GM21576 (cell line): ENCODE measurements at regions not wholly inside any gene's neighbourhood (a gene's known extent, or its start where the extent isn't known, plus 50 kb on each side); places are given as distances from the start of the nearest gene placed in this dataset.
A peak's percentile ranks its signal among the peaks of the same experiment; 100 is the strongest.

Experiments
- ATAC-seq: cut with Tn5 transposase; IDR thresholded peaks from one replicate; pipeline ENCODE4 v1.9.1; 2021; ENCODE audit warnings: mild to moderate bottlenecking, moderate library complexity; ENCODE audit not compliant: unreplicated experiment

DNA sequence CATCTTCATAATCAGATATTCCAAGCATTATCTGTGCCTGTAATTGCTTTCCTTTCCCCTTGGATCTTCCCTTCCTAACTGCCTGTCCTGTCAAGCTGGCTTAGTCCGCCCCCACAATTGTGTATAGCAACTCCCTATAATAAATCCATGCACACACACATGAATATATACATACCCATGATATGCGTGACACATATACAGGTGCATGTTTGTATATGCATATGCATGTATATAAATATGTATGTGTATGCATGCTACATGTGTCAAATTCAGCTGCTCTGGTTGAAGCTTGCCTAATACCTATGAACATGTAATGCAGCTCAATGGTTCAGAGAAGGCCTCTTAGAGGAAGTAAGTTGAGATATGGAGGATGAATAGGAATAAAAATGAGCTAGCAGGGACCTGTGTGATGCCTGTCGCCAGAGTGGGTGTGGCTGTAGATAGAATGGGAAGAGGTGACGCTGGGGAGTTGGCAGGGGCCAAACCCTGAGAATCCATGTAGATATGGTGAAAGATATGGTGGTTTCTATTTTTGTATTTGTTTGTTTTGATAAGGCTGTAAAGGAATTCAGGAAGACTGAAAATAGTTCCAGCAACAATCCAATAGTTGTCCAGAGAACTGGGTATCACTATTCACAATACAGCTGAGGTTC, 595.0 kb upstream of the BOD1L1 start:
- no peak for ATAC-seq

DNA sequence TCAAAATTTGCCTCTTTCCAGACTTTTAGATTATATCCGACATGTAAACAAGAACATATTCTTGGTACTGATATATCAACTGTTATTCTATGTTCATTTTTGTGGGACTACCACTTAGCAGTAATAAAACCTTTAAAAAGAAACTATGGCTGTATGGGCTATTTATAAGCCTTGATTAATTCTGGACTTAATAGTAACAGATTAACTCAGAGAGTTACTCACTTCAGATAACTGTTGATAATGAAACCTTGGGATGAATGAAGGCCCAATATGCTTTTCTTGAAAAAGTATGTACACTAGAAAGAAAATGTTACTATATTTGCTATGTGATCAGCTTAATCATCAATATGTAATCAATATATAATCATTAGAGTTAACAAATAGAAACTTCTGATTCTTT, 595.9 kb upstream of the BOD1L1 start:
- no peak for ATAC-seq

DNA sequence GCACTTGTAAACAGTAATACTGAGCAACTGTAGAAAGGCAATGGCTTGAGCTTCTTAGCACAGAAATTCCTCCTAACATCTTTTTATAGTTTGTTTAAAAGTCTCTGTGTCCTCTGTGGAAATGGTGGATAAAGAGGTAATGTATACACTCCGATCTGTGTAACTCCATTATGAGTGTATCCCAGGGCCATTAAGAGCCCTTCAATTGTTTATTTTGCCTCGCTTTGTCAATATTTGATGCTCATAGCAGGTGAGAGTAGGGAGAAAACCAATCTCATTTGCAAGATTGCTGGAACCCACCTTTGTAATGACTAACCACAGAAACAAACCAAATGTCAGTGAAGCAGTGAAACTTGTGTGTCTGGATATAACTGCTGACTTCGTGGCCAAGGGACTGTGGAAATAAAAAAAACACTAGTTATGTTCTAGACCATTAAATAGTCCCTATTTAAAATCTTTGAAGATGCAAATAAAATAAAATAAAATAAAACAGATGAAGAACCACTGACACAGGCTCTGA, 598.2 kb upstream of the BOD1L1 start:
- no peak for ATAC-seq

DNA sequence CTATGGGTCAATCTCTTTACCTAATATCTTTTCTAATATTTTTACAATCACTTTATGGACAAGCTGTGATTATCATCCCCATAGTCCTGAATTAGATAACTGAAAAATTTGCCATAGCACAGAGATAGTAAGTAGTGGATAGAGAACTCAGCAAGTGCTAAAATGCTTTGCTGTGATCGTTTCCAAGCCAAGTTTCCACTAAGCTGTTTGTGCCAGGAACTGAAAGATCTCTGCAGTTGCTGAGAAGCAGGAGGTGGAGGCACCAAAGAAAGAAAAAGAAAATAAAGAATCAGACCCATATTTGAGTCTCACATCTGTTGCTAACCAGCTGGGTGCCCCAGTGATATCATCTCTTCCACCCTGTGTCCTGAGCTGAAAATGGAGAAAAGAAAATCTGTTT, 605.6 kb upstream of the BOD1L1 start:
- ATAC-seq, result no peak

DNA sequence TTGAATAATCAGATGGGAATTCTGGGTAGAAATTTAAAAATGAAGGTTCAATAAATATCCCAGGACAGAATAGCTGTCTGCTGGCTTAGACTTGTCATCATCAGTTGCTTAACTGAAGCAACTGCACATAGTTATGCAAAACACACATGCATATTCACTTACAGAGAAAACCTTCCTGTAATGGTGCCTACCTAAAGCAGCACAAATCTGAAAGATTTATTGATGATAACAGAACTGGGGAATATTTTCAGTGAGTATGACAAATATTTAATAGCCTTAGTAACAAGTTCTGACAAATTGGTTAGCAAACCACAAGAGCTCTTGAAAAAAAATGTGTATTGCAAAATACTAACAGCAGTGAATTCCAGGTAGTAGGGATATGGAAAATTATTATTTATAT, 606.8 kb upstream of the BOD1L1 start:
- ATAC-seq, result no peak

DNA sequence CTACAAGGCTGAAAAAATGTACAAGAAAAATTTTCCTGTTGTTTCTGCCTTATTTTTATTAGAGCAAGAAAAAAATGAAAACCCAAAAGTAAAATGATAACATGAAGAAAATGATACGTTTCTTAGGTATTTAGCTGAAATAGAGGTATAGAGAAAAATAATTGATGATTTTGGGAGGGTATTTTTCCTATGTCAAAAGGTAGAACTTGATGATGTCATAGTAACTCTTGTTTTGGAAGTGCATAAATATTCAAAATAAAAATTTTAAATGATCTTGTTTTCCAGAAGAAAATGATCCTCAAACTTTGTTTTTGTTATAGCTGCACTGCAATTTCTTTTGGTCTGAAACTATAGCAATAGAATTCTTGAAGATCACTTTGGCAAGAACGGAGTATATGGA, 608.8 kb upstream of the BOD1L1 start:
- no peak for ATAC-seq

DNA sequence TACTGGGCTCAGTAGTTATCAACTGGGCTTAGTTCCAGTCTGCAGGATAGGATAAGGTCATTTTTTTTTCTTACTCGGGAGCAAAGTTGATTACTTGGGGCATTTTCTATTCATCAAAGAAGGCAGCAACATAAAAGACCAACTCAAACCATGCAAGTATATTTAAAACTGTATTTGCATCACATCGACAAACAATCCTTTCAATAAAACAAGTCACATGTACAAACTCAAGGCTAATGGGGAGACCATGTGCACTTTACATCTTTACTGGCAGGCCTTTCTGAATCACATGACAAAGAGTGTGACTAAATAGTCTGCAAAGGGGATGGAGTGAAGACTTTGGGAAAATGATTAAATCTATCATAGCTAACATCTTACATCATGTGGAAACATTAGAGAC, 610.4 kb upstream of the BOD1L1 start:
- ATAC-seq, result no peak

DNA sequence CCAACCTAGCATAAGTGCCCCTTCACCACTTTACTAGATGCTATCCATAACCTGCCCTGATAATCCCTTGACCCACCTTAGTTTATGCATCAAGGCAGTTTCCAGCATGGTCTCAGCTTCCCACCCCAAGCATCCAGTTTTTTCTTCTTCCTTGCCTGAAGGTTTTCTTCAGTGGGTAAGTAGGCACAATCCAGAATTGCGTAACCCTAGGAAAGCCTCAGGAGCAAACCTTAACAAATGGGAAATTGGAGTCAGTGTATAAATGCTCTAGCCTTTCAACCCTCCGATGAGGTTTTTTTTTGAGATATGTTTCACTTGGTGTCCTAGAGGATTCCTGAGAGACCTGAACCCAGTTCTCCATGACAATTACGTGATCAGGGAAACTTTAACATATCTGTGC, 614.0 kb upstream of the BOD1L1 start:
- no peak for ATAC-seq

DNA sequence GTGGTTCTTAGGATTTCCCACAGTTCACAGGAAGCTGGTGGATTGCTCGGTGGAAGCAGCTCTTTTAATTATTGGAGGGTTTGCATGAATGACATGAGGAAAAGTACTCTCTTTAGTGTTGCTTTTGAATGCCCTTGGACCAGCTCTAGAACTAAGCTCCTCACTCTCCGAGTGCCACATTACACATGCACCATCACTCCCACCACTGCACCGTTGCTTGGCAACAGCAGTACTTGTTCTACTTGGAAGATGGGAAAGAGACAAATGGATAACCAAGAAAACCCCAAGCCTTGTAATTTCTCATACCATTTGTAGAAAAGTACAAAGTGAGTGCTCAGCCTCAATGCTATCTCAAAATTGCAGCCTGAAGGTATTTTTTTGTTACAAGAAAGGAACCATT, 620.2 kb upstream of the BOD1L1 start:
- no peak for ATAC-seq

DNA sequence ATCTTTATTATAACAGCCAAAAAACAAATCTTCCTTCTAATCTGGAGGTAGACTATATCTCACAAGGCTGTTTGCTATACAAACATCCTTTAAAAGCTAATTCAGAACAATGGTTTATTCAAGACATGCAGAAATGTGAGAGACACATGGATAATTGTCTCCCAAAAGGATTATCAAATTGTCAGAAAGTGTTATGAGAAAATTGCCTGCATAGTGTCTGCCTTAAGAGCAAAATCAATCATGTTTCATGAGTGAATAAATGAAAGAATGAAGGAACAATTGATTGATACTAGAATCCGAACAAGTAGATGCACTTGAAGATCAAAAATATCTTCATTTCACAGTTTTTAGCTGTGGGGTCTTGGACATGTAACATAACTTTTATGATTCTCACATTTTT, 621.7 kb upstream of the BOD1L1 start:
- no peak for ATAC-seq

DNA sequence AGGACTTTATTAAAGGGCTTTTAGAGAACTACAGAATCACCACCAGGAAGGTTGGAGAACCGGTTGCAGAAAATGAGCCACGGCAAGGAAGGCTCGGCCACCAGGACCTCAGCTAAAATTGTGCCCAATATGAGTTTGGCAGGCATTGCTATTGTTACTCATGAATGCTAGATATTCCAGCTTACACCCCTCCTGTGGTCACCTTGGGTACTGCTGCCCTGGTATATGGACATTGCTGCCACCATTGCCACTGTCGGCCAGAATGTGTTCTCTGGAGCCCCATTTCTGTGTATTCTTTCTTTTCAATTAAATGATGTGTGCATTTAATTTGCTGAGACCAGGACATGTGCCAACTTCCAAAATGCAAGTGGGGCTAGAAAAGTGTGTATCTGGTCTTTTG, 626.7 kb upstream of the BOD1L1 start:
- ATAC-seq, result peak; percentile 72

DNA sequence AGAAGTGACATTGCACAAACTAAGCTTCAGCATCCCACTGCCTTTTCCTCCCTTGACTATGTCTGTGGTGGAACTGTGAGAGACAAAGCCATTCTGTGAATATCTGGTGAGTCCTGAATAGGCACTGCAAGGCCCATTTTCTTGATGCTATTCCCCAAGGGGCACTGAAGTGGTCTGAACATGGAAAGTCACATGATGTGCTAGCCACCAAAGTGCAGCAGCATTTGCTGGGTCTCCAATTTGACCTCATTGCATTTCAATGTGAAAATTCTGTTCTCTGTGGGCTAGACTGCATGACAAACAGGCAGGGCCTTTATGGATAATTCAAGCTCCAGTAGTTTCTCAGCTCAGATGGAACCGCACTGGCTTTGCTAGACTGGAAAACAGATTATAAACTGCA, 627.4 kb upstream of the BOD1L1 start:
- no peak for ATAC-seq

DNA sequence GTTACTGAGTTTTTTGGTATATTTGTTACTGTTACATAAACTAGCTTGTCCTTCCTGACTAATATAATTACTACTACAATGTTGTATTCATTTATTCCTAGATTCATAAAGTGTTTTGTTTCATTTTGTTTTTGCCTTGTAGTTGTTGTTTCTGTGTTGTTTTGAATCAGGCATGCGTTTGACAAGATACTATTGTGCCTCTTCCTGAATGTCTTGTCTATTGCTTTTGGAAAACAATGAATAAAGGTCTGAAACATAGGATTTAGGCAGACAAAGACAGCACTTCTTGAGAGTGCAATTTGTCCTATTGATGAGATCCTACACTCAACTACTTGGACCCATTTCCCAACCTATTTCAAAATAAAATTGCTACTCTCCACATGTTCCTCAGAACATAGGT, 630.4 kb upstream of the BOD1L1 start:
- ATAC-seq, result no peak

DNA sequence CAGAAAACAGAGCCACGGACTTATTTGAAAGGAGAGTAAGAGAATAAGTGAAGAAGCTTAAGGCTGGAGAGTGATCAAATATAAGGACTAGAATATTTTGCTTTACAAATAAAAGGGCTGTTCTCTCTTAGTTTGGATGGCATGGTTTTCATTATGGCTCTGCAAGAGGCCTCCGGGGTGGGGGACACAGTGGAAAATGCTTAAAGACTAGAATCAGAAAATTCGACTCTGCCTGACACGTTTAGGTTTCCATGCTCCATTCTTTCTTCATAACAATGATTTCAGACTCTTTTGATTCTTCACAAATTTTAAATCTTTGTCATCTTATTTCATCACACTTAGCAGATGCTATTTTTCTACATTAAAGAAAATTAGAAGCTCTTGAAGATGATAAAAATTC, 632.4 kb upstream of the BOD1L1 start:
- ATAC-seq, result no peak

DNA sequence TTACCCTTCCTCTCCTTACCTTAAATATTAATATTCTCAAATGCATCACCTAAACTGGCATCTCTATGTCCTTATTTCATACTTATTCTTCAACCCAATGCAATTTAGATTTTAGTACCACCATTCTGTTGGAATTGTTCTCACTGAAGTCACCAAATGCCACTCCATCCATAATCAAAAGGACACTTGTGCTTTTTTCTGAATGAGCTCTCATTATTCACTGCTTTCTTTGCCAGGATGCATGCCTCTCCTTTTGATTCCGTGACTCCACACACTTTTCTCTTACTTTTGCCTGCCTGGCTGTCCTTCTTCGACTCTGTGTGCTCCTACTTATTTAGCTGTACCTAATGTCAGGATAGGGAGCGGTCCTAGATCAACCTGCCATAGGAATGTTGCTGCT, 633.1 kb upstream of the BOD1L1 start:
- no peak for ATAC-seq

DNA sequence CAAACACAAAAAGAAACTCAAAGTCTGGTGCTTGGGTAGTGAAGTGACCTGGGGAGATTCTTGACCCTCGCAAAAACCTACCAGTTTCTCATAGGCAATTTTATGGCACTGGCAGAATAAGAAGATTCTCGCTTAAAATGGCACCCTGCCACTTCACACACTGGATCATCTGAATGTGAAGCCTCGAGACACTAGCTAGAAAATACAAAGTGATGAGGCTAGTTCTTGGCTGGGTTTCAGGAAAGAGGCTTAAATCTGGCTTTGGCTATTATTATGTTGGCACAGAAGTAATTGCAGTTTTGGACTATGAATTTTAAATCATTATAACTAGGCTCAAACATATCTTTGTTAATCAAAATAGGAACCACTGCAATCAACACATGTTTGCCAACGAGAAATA, 634.7 kb upstream of the BOD1L1 start:
- ATAC-seq, result no peak

DNA sequence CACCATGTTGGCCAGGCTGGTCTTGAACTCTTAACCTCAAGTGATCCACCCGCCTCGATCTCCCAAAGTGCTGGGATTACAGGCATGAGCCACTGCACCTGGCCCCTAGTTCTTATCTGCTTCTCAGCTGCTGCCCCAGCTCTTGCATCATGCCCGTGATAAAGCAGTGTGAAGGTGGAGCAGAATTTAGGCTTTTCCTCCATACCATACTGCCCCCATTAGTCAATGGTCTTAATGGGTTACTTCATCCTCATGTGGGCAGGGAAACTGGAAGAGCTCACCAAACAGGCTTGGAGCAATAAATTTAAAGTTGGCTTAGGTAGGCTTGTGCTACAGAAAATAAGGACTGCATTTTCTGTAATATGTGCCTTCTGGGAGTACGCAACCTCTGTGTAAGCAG, 636.9 kb upstream of the BOD1L1 start:
- no peak for ATAC-seq

DNA sequence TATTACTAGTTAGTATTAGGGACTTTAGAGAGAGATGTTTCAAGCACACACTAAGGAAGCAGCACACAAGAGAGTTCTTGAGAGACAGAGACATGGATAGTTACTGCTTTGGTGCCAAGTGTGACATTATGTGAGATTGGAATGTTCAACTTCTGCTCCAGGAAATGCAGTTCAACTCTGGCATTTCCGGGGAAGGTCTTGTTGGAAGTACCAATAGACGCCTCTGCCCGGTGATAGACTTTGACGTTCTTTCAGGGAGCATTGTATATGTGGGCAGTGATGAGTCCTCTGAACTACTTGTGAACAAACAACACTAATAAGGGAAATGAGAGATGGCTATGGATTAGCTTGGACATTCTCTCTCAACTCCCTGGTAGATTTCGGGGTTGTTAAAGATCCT, 638.1 kb upstream of the BOD1L1 start:
- no peak for ATAC-seq

DNA sequence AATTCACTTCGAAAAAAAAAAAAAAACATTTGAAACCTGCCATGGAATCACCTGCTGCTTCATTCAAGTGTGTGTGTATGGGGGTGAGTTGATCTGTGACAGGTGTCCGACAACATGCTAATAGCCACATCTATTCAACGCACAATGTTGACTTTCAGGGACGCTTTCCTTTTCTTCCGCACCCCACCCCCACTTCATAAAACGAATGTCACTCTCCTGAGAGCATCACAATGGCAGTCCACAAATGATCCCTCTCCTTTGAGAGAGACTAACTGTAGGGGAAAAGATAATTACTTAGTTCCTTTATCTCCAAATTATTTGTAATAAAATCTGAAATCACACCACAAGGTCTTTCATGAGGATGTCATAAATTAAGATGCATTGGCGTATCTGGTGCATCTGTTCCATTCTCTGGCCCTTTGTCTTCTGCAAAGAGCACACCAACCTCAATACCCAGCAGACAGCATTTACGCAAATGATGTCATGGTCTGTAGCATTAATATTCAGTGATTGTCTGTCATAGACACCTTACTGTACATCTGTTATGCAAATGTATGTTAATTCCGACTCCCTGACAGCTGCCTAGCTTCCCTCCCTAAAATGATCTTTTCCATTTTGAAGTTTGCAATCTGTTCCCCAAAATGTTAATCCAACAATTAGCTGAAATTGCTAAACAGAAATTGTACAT, 640.0 kb upstream of the BOD1L1 start:
- ATAC-seq, result no peak

DNA sequence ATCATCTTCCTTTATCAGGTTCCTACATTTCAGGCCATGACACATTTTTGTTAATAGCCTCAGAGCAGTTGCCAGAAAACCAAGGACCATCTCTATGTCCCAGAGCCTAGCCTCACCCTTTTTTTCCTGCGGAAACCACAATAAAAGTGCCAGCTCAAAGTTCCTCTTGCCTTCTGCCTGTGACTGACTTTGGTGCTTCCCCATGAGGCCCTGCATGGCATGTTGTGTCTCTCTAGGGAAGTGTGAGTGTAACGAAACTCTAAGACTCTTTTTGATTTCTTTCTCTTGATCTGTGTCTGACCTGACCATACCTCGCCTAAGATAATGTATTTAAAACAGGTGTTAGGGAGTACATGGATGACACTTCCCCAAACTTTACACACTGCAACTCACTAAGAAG, 642.3 kb upstream of the BOD1L1 start:
- ATAC-seq, result peak; percentile 60

DNA sequence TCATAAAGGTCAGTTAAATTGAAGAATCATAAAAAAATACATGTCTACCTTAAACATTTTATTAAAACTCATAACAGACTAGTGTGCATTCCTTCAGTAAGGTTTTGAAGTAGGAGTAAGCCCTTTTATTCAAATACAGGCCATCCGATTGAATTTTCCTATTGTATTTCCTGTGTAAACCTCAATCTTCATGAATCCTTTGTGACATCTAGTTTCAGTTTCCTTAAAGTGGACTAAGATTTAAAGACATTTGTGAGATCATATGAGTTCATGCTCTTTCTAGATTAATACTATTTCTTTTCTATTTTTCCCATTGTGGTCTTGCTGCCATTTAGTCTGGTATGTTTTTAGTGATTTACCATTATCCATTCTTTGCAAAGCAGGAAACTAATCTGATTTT, 644.7 kb upstream of the BOD1L1 start:
- no peak for ATAC-seq

DNA sequence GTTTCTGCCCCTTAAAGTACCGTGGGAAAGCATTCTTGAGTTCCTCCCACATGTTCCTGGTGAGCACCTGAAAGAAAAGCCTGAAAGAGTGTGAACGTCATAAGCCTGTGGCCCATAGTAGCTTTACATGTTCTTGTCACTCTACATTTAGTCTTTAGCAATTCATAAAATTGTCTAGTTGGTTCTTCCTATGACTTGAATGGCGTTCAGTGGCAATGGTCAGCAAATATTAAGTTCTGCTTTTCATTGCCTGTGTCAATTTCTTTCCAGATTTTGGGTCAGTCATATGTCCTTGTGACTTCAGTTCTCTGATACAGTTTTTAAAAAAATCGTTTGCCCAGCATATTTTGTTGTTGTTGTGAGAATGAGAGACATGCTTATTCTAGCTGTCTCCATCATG, 650.0 kb upstream of the BOD1L1 start:
- ATAC-seq, result no peak

DNA sequence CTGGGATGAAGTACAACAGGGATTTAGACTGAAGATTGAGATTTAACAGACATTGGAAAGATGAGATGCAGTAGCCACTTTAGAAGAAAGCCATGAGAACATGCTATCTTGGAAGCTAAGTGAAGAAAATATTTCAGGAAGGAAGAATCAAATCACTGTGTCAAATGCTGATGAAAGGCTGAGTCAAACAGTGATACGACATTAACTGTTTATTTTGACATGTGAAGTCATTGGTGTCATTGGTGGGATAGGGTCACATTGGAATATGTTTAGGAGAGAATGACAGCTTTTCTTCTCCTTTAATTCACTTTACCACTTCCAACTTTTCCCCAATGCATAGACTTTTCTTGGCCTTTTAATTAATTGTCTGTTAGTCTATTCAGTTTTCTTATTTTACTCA, 653.0 kb upstream of the BOD1L1 start:
- no peak for ATAC-seq
